ENCODE measurements at regions not wholly inside any gene's neighbourhood (a gene's known extent, or its start where the extent isn't known, plus 50 kb on each side); places are given as distances from the start of the nearest gene placed in this dataset.

GRCh38 chr7:25559581-25560367 is 331.5 kb upstream of the NPVF start:
- TF ChIP-seq, protein P1, sequence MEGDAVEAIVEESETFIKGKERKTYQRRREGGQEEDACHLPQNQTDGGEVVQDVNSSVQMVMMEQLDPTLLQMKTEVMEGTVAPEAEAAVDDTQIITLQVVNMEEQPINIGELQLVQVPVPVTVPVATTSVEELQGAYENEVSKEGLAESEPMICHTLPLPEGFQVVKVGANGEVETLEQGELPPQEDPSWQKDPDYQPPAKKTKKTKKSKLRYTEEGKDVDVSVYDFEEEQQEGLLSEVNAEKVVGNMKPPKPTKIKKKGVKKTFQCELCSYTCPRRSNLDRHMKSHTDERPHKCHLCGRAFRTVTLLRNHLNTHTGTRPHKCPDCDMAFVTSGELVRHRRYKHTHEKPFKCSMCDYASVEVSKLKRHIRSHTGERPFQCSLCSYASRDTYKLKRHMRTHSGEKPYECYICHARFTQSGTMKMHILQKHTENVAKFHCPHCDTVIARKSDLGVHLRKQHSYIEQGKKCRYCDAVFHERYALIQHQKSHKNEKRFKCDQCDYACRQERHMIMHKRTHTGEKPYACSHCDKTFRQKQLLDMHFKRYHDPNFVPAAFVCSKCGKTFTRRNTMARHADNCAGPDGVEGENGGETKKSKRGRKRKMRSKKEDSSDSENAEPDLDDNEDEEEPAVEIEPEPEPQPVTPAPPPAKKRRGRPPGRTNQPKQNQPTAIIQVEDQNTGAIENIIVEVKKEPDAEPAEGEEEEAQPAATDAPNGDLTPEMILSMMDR (IDR thresholded peaks at IDR 0.05), result no peak
- TF ChIP-seq POLR2A (IDR thresholded peaks at IDR 0.05), result no peak
